CD4-positive, alpha-beta T cell treated with Interleukin-2 at 100 ng/mL for 4 hours (primary cell): ENCODE measurements at regions not wholly inside any gene's neighbourhood (a gene's known extent, or its start where the extent isn't known, plus 50 kb on each side); places are given as distances from the start of the nearest gene placed in this dataset.

Source experiments
- DNase-seq: peaks from one replicate; pipeline ENCODE4 v3.0.0-alpha.2; 2020; ENCODE audit warnings: low spot score

DNA sequence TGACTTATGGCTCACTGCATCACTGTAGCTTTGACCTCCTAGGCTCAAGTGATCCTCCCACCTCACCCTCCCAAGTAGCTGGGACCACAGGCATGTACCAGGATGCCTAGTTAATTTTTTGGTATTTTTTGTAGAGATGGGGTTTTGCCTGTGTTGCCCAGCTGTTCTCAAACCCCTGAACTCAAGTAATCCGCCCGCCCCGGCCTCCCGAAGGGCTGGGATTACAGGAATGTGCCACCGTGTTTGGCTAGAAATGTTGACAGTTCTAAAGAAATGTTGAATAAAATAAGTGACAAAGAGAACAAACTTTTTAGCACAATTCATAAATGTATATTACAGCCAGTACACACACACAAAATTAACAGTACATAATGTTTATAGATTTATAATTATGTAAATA is 1586.1 kb downstream of the NCAM2 start:
- no peak for DNase-seq

GRCh38 chr21:22585558-22585957 is 1587.3 kb downstream of the NCAM2 start:
- DNase-seq = no peak

DNA sequence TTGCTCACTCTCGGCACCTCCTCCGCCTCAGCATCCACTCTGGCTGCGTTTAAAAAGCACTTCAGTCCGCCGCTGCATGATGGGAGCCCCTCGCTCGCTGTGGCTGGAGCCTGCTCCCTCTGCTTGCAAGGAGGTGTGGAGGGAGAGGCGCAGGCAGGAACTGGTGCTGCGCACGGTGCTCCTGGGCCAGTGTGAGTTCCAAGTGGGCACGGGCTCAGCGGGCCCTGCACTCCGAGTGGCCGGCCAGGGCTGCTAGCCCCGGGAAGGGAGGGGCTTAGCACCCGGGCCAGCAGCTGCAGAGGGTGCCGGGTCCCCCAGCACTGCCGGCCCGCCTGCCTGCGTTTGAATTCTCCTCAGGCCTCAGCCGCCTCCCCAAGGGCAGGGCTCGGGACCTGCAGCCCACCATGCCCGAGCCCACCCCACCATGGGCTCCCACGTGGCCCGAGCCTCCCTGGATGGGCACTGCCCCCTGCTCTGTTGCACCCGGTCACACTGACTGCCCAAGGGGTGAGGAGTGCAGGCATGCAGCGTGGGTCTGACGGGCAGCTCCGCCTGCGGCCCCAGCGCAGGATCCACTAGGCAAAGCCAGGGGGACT is 1599.5 kb downstream of the NCAM2 start:
- DNase-seq = no peak

- no peak for DNase-seq
These were observed 1611.6 kb downstream of the NCAM2 start for GRCh38 chr21:22609802-22610201.

DNA sequence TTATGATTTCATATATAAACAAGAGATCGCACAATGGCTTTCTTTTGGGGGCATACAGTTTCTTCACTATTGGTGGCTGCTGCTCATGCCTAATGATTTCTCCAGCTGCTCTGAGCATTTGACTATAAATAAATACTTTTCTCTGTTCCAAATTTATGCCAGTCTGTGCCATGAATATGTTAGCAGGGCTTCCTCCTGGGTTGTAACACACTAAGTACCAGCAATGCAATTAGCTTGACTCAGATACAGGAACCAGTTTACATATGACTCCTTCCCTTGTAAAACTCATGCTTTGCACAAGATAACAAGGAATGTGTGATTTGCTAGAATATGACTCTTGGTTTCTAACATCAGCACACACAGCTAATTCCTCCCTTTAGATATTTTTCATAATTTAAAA is 1629.7 kb downstream of the NCAM2 start:
- no peak for DNase-seq

DNA sequence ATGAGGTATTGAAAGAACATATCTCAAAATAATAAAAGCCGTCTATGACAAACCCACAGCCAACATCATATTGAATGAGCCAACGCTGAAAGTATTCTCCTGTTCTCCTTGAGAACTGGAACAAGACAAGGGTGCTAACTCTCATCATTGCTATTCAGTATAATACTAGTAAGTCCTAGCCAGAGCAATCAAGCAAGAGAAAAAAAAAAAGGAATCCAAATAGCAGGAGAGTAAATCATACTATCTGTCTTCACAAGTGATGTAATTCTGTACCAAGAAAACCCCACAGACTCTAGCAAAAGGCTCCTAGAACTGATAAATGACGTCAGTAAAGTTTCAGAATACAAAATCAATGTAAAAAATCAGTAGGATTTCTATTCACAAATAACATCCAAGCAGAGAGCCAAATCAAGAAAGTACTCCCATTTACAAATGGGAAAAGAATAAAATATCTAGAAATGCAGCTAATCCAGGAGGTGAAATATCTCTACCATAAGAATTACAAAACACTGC is 1632.8 kb downstream of the NCAM2 start:
- no peak for DNase-seq

DNA sequence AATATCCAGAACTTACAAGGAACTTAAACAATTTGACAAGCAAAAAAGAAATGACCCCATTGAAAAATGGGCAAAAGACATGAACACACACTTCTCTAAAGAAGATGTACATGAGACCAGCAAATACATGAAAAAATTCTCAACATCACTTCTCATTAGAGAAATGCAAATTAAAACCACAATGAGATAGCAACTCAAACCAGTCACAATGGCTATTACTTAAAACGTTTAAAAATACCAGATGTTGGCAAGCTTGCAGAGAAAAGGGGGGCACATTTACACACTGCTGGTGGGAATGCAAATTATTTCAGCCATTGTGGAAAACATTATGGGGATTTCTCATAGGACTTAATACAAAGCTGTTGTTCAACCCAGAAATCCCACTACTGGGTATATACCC is 1634.0 kb downstream of the NCAM2 start:
- DNase-seq = no peak

- DNase-seq = no peak
These were observed 1651.0 kb downstream of the NCAM2 start for GRCh38 chr21:22649246-22649645.

- DNase-seq = no peak
These were observed 1652.0 kb downstream of the NCAM2 start for GRCh38 chr21:22650226-22650625.

DNA sequence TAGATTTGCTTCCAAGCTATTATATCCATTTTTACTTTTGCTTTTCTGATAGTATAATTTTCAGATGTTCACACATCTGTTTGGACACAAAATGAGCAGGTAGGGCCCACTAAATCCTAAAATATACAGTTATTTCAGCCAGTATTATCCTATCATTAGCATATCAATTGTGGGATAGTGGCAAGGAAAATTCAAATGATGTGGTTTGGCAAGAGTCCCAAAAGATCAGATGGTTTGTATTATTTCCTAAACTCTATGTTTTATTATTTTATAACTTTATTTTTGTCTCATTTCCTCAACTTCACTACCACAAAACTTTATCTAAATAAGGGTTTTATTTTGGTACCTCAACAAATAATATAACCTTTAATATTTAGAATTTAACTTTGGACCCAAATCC is 1659.6 kb downstream of the NCAM2 start:
- no peak for DNase-seq

GRCh38 chr21:22670148-22670547 is 1671.9 kb downstream of the NCAM2 start:
- DNase-seq = no peak

DNA sequence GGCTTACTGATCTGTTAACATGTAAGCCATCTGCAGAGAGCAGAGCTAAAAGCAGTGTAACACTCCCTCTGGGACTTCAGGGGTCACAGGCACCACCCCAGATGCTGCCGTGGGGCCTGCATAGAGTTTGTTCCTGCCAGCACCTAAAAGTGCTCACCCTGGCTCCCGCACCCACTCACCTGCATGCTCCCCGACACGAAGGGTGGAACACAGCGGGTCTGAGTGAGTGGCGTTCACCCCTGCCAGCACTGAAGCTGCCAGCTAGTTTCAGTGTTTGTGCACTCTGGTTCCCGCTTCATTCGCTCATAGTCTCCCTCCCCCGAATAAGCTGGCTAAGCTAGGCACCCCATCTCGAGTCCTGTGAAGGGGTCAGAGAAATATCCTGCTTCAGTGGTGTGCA is 1681.0 kb downstream of the NCAM2 start:
- no peak for DNase-seq

GRCh38 chr21:22691658-22692057 is 1693.4 kb downstream of the NCAM2 start:
- no peak for DNase-seq

- no peak for DNase-seq
These were observed 1705.3 kb downstream of the NCAM2 start for GRCh38 chr21:22703521-22703920.

GRCh38 chr21:22710721-22711120 is 1712.5 kb downstream of the NCAM2 start:
- no peak for DNase-seq

GRCh38 chr21:22711636-22712035 is 1713.4 kb downstream of the NCAM2 start:
- no peak for DNase-seq

- no peak for DNase-seq
These were observed 1727.2 kb downstream of the NCAM2 start for GRCh38 chr21:22725436-22725835.

DNA sequence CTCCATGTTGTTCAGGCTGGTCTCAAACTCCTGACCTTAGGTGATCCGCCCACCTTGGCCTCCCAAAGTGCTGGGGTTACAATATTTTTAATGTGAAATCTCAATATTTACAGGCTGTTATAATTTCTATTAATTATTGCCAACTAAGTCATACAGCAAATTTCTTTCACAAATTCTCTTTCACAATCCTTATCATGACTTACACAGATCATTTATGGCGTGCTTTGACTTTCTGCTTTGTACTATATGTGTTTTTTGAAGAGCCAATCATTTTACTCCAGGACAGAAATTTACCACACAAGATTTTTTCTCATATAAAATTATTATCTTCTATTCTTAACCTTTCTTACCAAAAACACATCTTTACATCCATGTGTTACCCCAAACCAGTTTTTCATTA is 1729.9 kb downstream of the NCAM2 start:
- DNase-seq = no peak

GRCh38 chr21:22743085-22743484 is 1744.9 kb downstream of the NCAM2 start:
- no peak for DNase-seq

DNA sequence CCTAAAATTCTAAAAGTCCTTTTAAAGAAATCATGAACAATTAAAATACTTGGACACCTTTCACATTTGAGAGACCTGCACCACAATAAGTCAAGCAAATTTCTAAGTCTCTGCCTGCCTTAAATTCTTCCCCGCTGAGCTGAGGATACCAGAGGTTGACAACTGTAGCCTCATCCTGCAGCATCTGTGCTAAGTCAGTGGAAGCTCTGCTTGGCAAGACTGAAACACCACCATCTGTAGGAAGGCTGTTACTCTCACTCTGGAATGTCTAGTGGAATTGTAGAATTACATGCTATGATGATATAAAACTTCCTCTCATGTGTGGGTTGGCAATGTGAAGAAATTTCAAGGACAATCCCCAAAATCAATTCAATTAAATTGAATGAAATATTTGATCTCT is 1756.5 kb downstream of the NCAM2 start:
- DNase-seq = no peak

- DNase-seq = no peak
These were observed 1760.3 kb downstream of the NCAM2 start for GRCh38 chr21:22758478-22758877.

DNA sequence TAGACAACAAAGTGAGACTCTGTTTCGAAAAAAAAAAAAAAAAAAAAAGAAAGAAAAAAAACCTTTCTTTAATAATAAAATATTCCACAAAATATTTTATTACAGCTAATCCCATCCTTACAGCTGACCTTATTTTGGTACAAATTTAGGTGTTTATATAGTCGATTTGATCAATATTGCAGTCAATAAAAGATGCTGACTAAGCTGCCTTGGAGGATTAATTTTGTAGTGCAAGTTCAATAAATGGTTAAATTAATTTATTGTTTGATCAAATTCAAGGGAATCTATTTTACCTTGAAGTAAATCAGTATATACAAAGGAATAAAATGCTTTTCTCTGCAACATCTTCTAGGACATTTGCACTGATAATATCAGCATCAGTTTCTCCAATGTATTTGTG is 1764.3 kb downstream of the NCAM2 start:
- no peak for DNase-seq

- DNase-seq = no peak
These were observed 1765.2 kb downstream of the NCAM2 start for GRCh38 chr21:22763442-22763841.

GRCh38 chr21:22764222-22764621 is 1766.0 kb downstream of the NCAM2 start:
- no peak for DNase-seq

DNA sequence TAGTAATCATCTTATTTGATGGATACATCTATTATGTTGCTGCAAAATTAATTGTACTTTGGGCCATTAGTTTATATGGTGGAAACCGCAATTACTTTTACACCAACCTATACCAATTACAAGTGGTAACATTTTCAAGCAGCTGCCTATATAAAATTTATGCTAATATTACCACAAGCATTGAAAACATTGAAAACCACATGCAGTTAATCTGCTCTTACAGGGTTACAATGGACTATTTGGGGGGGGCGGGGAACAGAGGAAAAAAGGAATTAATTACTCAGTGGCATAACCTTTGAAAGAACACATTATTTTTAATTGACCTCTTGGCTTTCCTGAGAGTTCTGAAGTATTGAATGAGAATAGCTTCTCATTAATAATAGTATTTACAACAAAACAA is 1793.2 kb downstream of the NCAM2 start:
- no peak for DNase-seq
